Fibroblast of mammary gland (primary cell): ENCODE measurements at regions not wholly inside any gene's neighbourhood (a gene's known extent, or its start where the extent isn't known, plus 50 kb on each side); places are given as distances from the start of the nearest gene placed in this dataset.

Experiments
- DNase-seq: peaks from one replicate; pipeline ENCODE4 v3.0.0-alpha.2; 2010; ENCODE audit warnings: low read depth
- H3K4me3 ChIP-seq: 2 replicates; pipeline ENCODE4 v1.5.1; 2011; ENCODE audit warnings: low read depth, mild to moderate bottlenecking, low read length, moderate library complexity; ENCODE audit not compliant: control insufficient read depth
- TF ChIP-seq, protein P1 (sequence below): conservative IDR thresholded peaks from 2 replicates; pipeline ENCODE4 v1.5.1; 2011; ENCODE audit warnings: low read depth, low read length, inconsistent platforms; ENCODE audit not compliant: control insufficient read depth, insufficient read depth

DNA sequence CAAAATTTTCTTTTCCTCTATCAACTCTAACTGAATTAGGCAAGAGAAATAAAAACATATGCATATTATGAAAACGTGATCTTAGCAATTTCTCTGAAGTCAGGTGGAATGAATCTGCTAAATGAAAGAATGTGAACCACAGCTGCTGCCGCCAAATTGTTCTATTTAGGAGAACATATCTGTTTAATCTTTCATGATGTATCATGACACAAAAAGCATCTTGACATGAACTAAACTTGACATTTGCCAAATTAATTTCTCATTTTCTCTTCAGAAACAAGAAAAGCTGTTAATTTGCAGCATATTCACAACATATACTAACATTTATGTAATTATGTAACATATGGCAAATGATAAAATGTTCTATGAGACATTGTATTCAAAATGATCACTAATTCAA lies 1237.9 kb downstream of the TECRL start:
- DNase-seq, result no peak
- H3K4me3 ChIP-seq, result no peak overlapping the region
- TF ChIP-seq, protein P1, sequence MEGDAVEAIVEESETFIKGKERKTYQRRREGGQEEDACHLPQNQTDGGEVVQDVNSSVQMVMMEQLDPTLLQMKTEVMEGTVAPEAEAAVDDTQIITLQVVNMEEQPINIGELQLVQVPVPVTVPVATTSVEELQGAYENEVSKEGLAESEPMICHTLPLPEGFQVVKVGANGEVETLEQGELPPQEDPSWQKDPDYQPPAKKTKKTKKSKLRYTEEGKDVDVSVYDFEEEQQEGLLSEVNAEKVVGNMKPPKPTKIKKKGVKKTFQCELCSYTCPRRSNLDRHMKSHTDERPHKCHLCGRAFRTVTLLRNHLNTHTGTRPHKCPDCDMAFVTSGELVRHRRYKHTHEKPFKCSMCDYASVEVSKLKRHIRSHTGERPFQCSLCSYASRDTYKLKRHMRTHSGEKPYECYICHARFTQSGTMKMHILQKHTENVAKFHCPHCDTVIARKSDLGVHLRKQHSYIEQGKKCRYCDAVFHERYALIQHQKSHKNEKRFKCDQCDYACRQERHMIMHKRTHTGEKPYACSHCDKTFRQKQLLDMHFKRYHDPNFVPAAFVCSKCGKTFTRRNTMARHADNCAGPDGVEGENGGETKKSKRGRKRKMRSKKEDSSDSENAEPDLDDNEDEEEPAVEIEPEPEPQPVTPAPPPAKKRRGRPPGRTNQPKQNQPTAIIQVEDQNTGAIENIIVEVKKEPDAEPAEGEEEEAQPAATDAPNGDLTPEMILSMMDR, result no peak

DNA sequence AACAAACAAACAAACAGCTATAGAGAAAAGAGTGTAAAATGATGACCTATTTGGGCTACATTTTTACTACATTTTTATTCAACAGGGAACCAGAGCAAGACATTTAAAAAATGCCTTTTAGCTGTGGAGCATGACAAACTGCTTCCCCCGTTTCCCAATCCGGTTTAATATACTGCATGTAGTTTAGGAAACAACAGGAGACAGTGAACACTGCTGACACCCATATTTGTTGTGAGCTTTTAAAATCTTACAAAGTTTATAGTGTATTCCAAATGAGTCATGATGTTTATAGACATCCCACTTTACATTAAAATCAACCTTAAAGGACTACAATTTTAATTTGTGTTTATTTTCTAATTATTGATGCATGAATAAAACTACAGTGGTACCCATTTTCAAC lies 1238.3 kb downstream of the TECRL start:
- TF ChIP-seq, protein P1, result no peak
- no peak for DNase-seq
- no peak overlapping the region for H3K4me3 ChIP-seq

- DNase-seq, result no peak
- no peak overlapping the region for H3K4me3 ChIP-seq
- TF ChIP-seq, protein P1, result no peak
These were observed 1239.4 kb downstream of the TECRL start for GRCh38 chr4:63169836-63170235.

DNA sequence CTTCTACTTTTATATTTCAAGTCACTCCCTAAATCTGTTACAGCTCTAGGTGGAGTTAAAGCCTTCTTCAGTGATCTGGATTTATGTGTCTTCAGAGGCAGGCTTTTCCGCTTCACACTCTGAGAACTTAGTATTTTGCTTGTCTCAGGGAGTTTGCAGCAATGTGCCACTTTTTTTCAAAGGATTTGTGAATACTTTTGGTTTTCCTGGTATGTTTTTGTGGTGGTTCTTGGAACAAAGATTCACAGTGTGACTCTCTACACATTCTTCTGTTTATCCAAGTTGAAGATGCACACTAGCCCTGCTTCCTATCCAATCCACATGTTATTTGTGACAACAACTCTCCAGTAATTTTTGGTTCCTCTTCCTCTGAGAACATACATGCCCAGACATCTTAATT lies 1253.7 kb downstream of the TECRL start:
- TF ChIP-seq, protein P1, result no peak
- no peak for DNase-seq
- H3K4me3 ChIP-seq, result no peak overlapping the region

- TF ChIP-seq, protein P1, result no peak
- no peak for DNase-seq
These were observed 1285.8 kb downstream of the TECRL start for GRCh38 chr4:63123441-63123840.

DNA sequence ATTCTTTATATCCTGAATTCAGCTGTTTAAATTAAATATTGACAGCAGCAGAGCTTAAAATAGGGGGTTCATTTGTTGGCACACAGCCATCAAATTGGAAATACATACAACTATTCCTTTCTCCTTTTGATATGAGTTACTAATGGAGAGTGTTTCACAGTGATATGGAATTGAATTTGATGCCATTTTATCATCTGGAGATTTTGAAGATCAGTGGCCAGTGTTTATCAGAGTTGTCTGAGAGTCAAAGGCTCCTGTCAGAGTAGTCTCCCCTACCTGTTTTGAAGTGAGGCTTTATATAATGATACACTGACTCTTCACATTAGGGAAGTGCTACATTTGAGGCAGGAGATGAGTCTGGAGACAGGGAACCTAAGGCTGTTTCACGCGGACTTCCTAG lies 1286.3 kb downstream of the TECRL start:
- no peak for DNase-seq
- TF ChIP-seq, protein P1, result no peak
- no peak overlapping the region for H3K4me3 ChIP-seq

More at GRCh38 chr4:63123441-63123840, 1285.8 kb downstream of the TECRL start:
- H3K4me3 ChIP-seq, result no peak overlapping the region

DNA sequence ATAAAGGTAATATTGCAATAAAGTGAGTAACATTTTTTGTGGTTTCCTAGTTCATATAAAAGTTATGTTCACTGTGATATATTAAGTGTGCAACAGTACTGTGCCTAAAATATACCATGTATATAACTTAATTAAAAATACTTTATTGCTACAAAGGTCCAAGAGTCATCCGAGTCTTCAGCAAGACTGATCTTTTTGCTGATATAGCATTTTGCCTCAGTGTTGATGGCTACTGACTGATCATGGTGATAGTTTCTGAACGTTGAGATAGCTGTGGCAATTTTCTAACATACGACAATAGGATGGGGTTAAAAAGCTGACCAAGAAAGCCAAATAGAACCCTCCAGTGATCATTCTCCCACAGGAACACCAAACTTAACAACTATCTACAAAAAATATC lies 1302.7 kb downstream of the TECRL start:
- TF ChIP-seq, protein P1, result no peak
- DNase-seq, result no peak
- H3K4me3 ChIP-seq, result no peak overlapping the region
